OCI-LY7 (cell line): ENCODE measurements at regions not wholly inside any gene's neighbourhood (a gene's known extent, or its start where the extent isn't known, plus 50 kb on each side); places are given as distances from the start of the nearest gene placed in this dataset.

Experiments used
- BruUV-seq: library from RNA; stranded (reverse); fragments of 400-500 nt; replicated peaks from 2 replicates; lab custom pipeline; 2021; lab: Mats Ljungman, UMichigan
- CTCF ChIA-PET: fragments of 300-600 bp; sonication (Branson Sonifier 250); formaldehyde crosslinking; loops from one replicate; lab custom pipeline; 2022; ENCODE audit warnings: antibody characterized with exemption; ENCODE audit not compliant: unreplicated experiment; lab: Charles Lee
- POLR2A ChIA-PET: fragments of 300-600 bp; sonication (Branson Sonifier 250); formaldehyde crosslinking; loops from one replicate; lab custom pipeline; 2022; ENCODE audit warnings: antibody characterized with exemption; lab: Charles Lee
- DNase-seq: peaks from one replicate; pipeline ENCODE4 v3.0.0-alpha.2; 2015; ENCODE audit warnings: low spot score
- H2AFZ ChIP-seq: fragments of 200-600 bp; sonication (generic), shearing (Covaris generic); 2 replicates; pipeline ENCODE4 v1.6.1; 2014; ENCODE audit warnings: mild to moderate bottlenecking, antibody characterized with exemption, low read length, moderate library complexity
- H3K27ac ChIP-seq: fragments of 200-600 bp; sonication (generic); 2 replicates; pipeline ENCODE4 v1.5.1; 2014; ENCODE audit warnings: mixed run types, low read depth, mild to moderate bottlenecking, moderate library complexity, low read length, inconsistent platforms; ENCODE audit not compliant: poor library complexity, severe bottlenecking
- H3K36me3 ChIP-seq: fragments of 200-600 bp; sonication (generic); 2 replicates; pipeline ENCODE4 v1.6.1; 2014; ENCODE audit warnings: mild to moderate bottlenecking, antibody characterized with exemption, low read length, moderate library complexity, mixed read lengths; ENCODE audit not compliant: insufficient read depth
- H3K4me1 ChIP-seq: fragments of 200-600 bp; sonication (generic); 2 replicates; pipeline ENCODE4 v1.5.1; 2014; ENCODE audit warnings: mild to moderate bottlenecking, low read length; ENCODE audit not compliant: insufficient read depth, poor library complexity, severe bottlenecking
- H3K4me2 ChIP-seq: fragments of 200-600 bp; sonication (generic); 2 replicates; pipeline ENCODE4 v1.6.1; 2014; ENCODE audit warnings: mild to moderate bottlenecking, low read length
- H3K4me3 ChIP-seq: fragments of 200-600 bp; sonication (generic); 2 replicates; pipeline ENCODE4 v1.5.1; 2014; ENCODE audit warnings: mild to moderate bottlenecking, low read depth, low read length; ENCODE audit not compliant: poor library complexity, severe bottlenecking
- H3K79me2 ChIP-seq: fragments of 200-600 bp; sonication (generic); 2 replicates; pipeline ENCODE4 v1.6.1; 2016; ENCODE audit warnings: low read depth, mild to moderate bottlenecking, low read length, moderate library complexity, mixed read lengths; ENCODE audit not compliant: insufficient read depth
- H3K9me2 ChIP-seq: fragments of 200-600 bp; sonication (generic); 2 replicates; pipeline ENCODE4 v1.6.1; 2016; ENCODE audit warnings: mild to moderate bottlenecking, low read length, mixed read lengths; ENCODE audit not compliant: insufficient read depth
- H3K9me3 ChIP-seq: fragments of 200-600 bp; sonication (generic); 2 replicates; pipeline ENCODE4 v1.6.1; 2014; ENCODE audit warnings: mild to moderate bottlenecking, mixed run types, low read length, mixed read lengths
- H4K20me1 ChIP-seq: fragments of 200-600 bp; sonication (generic); 2 replicates; pipeline ENCODE4 v1.6.1; 2014; ENCODE audit warnings: mild to moderate bottlenecking, antibody characterized with exemption, low read length, moderate library complexity, mixed read lengths; ENCODE audit not compliant: insufficient read depth
- CTCF ChIP-seq: fragments of 200-600 bp; sonication (generic); conservative IDR thresholded peaks from 2 replicates; pipeline ENCODE4 v1.5.1; 2014; ENCODE audit warnings: mild to moderate bottlenecking, antibody characterized with exemption, low read length, moderate library complexity, mixed read lengths
- EZH2phosphoT487 ChIP-seq: fragments of 200-600 bp; sonication (generic); IDR thresholded peaks from 2 replicates; pipeline ENCODE4 v1.6.1; 2018; ENCODE audit warnings: low read depth, borderline replicate concordance, mild to moderate bottlenecking, mixed run types, antibody characterized with exemption, low read length, moderate library complexity, mixed read lengths
- intact Hi-C: fragments of 100-400 bp; cut with micrococcal nuclease; formaldehyde crosslinking; loops from one replicate; pipeline ENCODE4 v1.10.0; 2022; ENCODE audit not compliant: unreplicated experiment

- intact Hi-C loops: no loop called here
- H3K9me2 ChIP-seq: no peaks in the 10 kb centered on the region
- CTCF ChIA-PET: interaction anchor here (0.9 kb wide), 1 partner anchor 144 kb away, joined by 3 read pairs; no protein-coding TSS in a partner anchor
Measured at GRCh38 chr1:93784538-93784937, 94.5 kb downstream of the DNTTIP2 start.

GRCh38 chr1:93783876-93784275 lies 95.1 kb downstream of the DNTTIP2 start:
- H3K27ac ChIP-seq: no peak overlapping the region
- H3K4me3 ChIP-seq: no peak overlapping the region
- no peaks in the 10 kb centered on the region for H3K36me3 ChIP-seq
- ChIA-PET POLR2A (no interaction called here), CTCF (no interaction called here)
- no peak overlapping the region for H3K4me2 ChIP-seq
- intact Hi-C loops: no loop called here
- H3K4me1 ChIP-seq: no peaks in the 10 kb centered on the region
- DNase-seq: no peak
- H3K9me3 ChIP-seq: no peaks in the 10 kb centered on the region
- H3K79me2 ChIP-seq: no peaks in the 10 kb centered on the region
- TF ChIP-seq CTCF (no peak), EZH2phosphoT487 (no peak)
- no peaks in the 10 kb centered on the region for H4K20me1 ChIP-seq
- H2AFZ ChIP-seq: no peak overlapping the region
- BruUV-seq: no TSS peak
- no peaks in the 10 kb centered on the region for H3K9me2 ChIP-seq

More at GRCh38 chr1:93784538-93784937, 94.5 kb downstream of the DNTTIP2 start:
- H3K4me2 ChIP-seq: no peak overlapping the region
- H3K36me3 ChIP-seq: no peaks in the 10 kb centered on the region
- no peak overlapping the region for H2AFZ ChIP-seq
- BruUV-seq: no TSS peak
- TF ChIP-seq CTCF (no peak), EZH2phosphoT487 (no peak)
- POLR2A ChIA-PET: interaction anchor here (0.5 to 1.5 kb wide), 2 partner anchors 12 to 244 kb away, joined by 4 to 6 read pairs; no protein-coding TSS in a partner anchor
- H3K9me3 ChIP-seq: no peaks in the 10 kb centered on the region
- no peak overlapping the region for H3K4me3 ChIP-seq
- no peak overlapping the region for H3K27ac ChIP-seq
- no peaks in the 10 kb centered on the region for H3K79me2 ChIP-seq
- no peaks in the 10 kb centered on the region for H4K20me1 ChIP-seq
- no peaks in the 10 kb centered on the region for H3K4me1 ChIP-seq
- no peak for DNase-seq

GRCh38 chr1:93779540-93780165 lies 98.0 kb upstream of the BCAR3 start:
- H2AFZ ChIP-seq: no peak overlapping the region
- TF ChIP-seq CTCF (no peak), EZH2phosphoT487 (no peak)
- no peak overlapping the region for H3K4me2 ChIP-seq
- no peak overlapping the region for H3K4me3 ChIP-seq
- H3K36me3 ChIP-seq: no peaks in the 10 kb centered on the region
- H3K27ac ChIP-seq: no peak overlapping the region
- no peaks in the 10 kb centered on the region for H3K9me2 ChIP-seq
- POLR2A ChIA-PET: interaction anchor here (0.5 to 1.0 kb wide), 2 partner anchors 10 to 111 kb away, joined by 3 to 5 read pairs; no protein-coding TSS in a partner anchor
- DNase-seq: no peak
- H4K20me1 ChIP-seq: no peaks in the 10 kb centered on the region
- no peaks in the 10 kb centered on the region for H3K79me2 ChIP-seq
- intact Hi-C loops: no loop called here
- peaks cover 4% of the 10 kb centered on the region for H3K4me1 ChIP-seq
- CTCF ChIA-PET: no interaction called here
- no peaks in the 10 kb centered on the region for H3K9me3 ChIP-seq
- BruUV-seq: no TSS peak
